ENCODE measurements at regions not wholly inside any gene's neighbourhood (a gene's known extent, or its start where the extent isn't known, plus 50 kb on each side); places are given as distances from the start of the nearest gene placed in this dataset.

DNA sequence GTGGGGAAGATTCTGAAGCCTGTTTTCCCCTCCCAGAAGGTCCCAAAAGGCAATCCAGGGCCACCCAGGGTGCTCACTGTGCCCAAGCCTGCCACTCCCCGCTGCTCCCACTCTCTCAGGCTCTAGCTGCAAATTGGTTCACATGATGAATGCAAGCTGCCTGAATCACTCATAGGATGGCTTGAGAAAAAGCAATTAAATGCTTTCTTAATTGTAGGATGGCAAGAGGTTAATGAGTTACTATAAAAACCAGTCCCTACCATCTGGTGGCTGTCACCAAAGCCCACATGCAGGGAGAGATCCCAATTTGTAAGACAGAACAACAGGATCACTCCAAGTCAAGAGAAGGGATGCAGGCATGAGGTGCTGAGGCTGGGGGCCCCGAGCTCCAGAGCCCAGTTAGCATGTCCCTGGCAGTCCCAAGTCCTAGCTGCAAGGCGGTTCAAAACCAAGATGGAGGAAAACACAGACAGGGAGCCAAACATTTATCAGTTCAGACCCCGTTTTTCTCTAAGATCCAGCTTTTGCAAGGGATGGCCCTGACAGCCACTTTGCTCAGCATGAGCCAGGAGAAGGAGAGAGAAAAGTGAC, 207.1 kb downstream of the UACA start:
- TF ChIP-seq, protein P1, sequence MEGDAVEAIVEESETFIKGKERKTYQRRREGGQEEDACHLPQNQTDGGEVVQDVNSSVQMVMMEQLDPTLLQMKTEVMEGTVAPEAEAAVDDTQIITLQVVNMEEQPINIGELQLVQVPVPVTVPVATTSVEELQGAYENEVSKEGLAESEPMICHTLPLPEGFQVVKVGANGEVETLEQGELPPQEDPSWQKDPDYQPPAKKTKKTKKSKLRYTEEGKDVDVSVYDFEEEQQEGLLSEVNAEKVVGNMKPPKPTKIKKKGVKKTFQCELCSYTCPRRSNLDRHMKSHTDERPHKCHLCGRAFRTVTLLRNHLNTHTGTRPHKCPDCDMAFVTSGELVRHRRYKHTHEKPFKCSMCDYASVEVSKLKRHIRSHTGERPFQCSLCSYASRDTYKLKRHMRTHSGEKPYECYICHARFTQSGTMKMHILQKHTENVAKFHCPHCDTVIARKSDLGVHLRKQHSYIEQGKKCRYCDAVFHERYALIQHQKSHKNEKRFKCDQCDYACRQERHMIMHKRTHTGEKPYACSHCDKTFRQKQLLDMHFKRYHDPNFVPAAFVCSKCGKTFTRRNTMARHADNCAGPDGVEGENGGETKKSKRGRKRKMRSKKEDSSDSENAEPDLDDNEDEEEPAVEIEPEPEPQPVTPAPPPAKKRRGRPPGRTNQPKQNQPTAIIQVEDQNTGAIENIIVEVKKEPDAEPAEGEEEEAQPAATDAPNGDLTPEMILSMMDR (IDR thresholded peaks at IDR 0.05; ENCODE audit: borderline replicate concordance, insufficient read depth, low read depth, low read length) = no peak
- H3K4me3 ChIP-seq (ENCODE audit: low read depth, low read length) = no peak overlapping the region

DNA sequence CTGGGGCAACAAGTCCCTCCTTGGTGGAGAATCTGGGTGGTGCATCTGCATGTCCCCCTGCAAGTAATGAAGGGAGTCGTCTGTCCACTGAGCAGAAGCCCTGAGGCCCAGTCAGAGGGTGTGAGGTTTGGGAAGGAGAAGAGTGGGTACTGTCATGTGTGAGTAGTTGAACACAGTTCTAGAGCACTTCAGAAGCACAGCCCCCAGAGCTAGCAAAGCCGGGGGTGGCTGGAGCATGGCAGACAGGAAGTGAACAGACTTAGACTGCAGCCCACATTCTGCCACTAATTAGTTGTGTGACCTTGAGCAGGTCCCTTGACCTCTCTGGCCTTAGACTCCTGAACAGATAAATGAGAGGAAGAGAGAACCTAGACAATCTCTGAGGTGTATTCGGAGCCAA, 207.6 kb downstream of the UACA start:
- TF ChIP-seq, protein P1 (IDR thresholded peaks at IDR 0.05; ENCODE audit: borderline replicate concordance, insufficient read depth, low read depth, low read length) = no peak
- H3K4me3 ChIP-seq (ENCODE audit: low read depth, low read length) = no peak overlapping the region

DNA sequence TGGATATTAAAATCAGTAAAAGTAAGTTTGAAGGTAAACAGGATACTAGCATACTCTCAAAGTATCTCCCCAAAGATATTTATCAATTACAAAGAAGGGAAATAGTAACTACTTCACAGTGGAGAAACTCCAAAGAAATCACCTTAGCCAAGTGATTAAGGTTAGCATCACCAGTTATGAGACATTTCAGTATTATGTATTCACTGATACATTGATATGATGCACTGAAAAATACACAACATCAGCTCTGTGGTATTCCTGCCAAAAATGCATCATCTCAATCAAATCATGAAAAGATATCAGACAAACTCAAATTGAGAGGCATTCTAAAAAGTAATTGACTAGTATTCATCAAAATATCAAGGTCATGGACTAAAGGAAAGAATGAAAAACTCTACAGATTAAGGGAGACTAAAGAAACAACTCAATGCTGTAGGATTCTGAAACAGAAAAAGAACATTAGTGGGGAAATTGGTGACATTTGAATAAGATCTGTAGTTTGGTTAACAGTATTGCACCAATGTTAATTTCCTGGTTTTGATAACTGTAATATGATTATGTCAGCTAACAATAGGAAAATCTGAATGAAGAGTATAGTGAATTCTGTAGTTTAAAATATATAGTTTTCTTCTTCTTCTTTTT, 215.4 kb downstream of the UACA start:
- TF ChIP-seq, protein P1 (IDR thresholded peaks at IDR 0.05; ENCODE audit: borderline replicate concordance, insufficient read depth, low read depth, low read length) = no peak
- H3K4me3 ChIP-seq (ENCODE audit: low read depth, low read length) = no peak overlapping the region

DNA sequence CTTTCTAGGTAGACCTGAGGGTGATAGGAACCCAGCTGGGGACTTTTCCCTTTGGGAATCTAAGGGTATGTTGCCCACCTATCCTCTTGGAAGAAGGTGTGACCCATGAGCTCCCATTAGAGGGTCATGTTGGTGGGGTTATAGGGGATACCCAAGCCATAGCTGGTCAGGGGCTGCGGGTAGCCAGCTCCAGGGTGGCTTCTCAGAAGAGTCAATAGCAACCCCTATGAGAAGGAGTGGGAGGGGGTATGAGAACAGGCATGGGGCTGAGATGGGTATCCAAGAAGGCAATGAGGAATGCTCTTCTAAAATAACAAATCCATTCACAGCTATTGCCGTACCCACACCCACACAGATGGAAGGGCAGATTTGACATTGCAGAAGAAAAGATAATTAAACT, 217.8 kb downstream of the UACA start:
- TF ChIP-seq, protein P1 (IDR thresholded peaks at IDR 0.05; ENCODE audit: borderline replicate concordance, insufficient read depth, low read depth, low read length) = no peak
- no peak overlapping the region for H3K4me3 ChIP-seq (ENCODE audit: low read depth, low read length)

DNA sequence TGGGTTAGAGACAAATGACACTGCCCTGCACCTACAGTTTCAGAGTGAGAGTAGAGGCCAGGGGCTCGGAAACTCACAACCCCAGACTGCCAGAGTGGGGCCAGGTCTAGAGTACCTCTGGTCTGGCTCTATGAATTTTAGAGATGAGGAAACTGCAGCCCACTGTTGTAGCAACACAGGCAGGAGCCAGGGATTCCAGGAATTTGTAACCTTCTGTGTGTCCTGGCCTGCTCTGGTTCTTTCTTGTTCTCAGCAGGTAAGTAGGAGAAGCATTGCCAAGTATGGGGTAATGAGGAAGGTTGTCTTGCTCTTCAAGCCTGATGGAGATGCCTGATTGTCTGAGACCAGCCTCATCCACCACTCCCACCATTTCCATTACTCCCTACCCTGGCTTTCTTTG, 221.8 kb downstream of the UACA start:
- no peak overlapping the region for H3K4me3 ChIP-seq (ENCODE audit: low read depth, low read length)
- TF ChIP-seq, protein P1 (IDR thresholded peaks at IDR 0.05; ENCODE audit: borderline replicate concordance, insufficient read depth, low read depth, low read length) = no peak

DNA sequence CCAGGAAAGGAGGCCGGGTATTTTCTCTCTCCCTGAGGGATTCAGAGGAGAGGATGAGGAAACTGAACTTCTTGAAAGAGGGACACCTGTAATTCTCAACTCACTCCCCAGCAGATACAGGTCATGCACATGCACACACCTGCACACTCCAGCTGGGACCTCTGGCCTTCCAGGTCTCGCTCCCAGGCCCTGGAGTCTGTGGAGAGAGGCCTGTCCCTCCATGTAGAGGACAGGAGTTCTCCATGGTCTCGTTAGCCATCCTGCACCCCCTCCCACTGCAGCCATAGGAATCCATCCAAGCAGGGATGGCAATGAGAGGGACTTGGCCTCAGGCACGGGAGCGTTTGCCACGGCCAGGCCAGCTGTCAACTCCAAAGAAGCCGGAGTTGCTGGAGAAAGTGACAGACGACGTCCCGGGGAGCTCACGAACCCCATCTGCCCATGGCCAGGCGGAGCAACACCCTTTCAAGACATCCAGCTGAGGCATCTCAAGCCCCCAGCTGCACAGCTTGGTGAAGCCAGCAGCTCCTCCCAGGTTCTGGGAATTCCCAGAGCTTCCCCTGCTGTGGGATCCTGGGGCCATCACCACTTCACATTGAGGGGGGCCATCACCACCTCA, 223.3 kb downstream of the UACA start:
- no peak overlapping the region for H3K4me3 ChIP-seq (ENCODE audit: low read depth, low read length)
- TF ChIP-seq, protein P1 (IDR thresholded peaks at IDR 0.05; ENCODE audit: borderline replicate concordance, insufficient read depth, low read depth, low read length) = no peak

DNA sequence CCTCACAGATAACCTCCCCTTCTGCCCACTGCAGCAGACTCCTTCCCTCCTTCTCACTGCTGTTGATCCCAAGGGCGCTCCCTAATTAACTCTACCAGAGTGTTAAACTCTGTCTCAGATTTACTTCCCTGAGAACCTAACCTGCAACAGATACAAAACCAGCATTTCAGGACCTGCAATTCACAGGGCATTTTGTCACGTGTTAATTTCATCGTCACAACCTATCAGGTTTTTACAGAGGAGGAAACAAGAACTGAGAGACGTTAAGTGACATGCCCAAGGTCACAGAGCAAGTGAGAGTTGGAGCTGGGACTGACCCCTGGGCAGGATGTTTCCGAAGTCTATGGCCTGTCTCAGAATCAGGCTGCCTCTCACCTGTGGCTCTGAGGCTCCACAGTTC, 223.9 kb downstream of the UACA start:
- TF ChIP-seq, protein P1 (IDR thresholded peaks at IDR 0.05; ENCODE audit: borderline replicate concordance, insufficient read depth, low read depth, low read length) = no peak

More for the DNA sequence above, 223.9 kb downstream of the UACA start:
- no peak overlapping the region for H3K4me3 ChIP-seq (ENCODE audit: low read depth, low read length)

Measured in GM12875 (cell line).